ENCODE measurements at regions not wholly inside any gene's neighbourhood (a gene's known extent, or its start where the extent isn't known, plus 50 kb on each side); places are given as distances from the start of the nearest gene placed in this dataset.

GRCh38 chr20:29876911-29877285 is 1380.6 kb upstream of the DEFB115 start:
- TF ChIP-seq POLR2A (IDR thresholded peaks at IDR 0.05; ENCODE audit: low read depth, low read length) (no peak), CTCF (conservative IDR thresholded peaks at IDR 0.05; ENCODE audit: low read depth, low read length) (no peak), MAZ (IDR thresholded peaks at IDR 0.05; ENCODE audit: borderline replicate concordance, low read depth, low read length) (no peak), NFE2L2 (IDR thresholded peaks at IDR 0.05; ENCODE audit: low read depth, low read length) (no peak), RAD21 (IDR thresholded peaks at IDR 0.05; ENCODE audit: low read length) (no peak), MXI1 (IDR thresholded peaks at IDR 0.05; ENCODE audit: borderline replicate concordance, low read depth, low read length) (no peak)

Measured in IMR-90 (cell line).